ENCODE measurements at regions not wholly inside any gene's neighbourhood (a gene's known extent, or its start where the extent isn't known, plus 50 kb on each side); places are given as distances from the start of the nearest gene placed in this dataset.

GRCh38 chr15:47218295-47218694 lies 499.0 kb upstream of the SEMA6D start:
- no peak overlapping the region for H3K27ac Mint-ChIP-seq
- H4K5ac ChIP-seq (ENCODE audit: insufficient read length, low read depth, low read length) = no peak overlapping the region
- H2BK20ac ChIP-seq (ENCODE audit: low read depth, low read length, poor library complexity, severe bottlenecking) = no peak overlapping the region
- no peak overlapping the region for H2BK12ac ChIP-seq (ENCODE audit: insufficient read length, low read depth, low read length)
- no peak overlapping the region for H3K9ac ChIP-seq (ENCODE audit: extremely low read depth, insufficient read length, low read length)
- H3K18ac ChIP-seq (ENCODE audit: insufficient read length, low read depth, low read length) = no peak overlapping the region
- H3K9me3 ChIP-seq (ENCODE audit: control insufficient read depth, low read depth, low read length) = no peaks in the 10 kb centered on the region
- no peak overlapping the region for H4K91ac ChIP-seq (ENCODE audit: insufficient read length, low read depth, low read length)
- no peaks in the 10 kb centered on the region for H3K79me1 ChIP-seq (ENCODE audit: insufficient read depth, low read depth, low read length, poor library complexity, severe bottlenecking)
- H3T11ph ChIP-seq (ENCODE audit: low read length) = no peak overlapping the region
- no peak overlapping the region for H3K56ac ChIP-seq (ENCODE audit: insufficient read length, low read depth, low read length)
- no CpG with 5 or more reads among the region's 1 CpG for WGBS (ENCODE audit: extremely low coverage, insufficient read length, low lambda C conversion rate)
- no peak for DNase-seq
- no peak overlapping the region for H2BK15ac ChIP-seq (ENCODE audit: low read depth, low read length)
- no peak overlapping the region for H3K4me2 ChIP-seq (ENCODE audit: insufficient read depth, insufficient read length, low read length)
- no peak for TF ChIP-seq CTCF (conservative IDR thresholded peaks at IDR 0.05)
- H3K23me2 ChIP-seq (ENCODE audit: insufficient read length, low read depth, low read length, poor library complexity, severe bottlenecking) = no peaks in the 10 kb centered on the region
- no peak overlapping the region for H2BK120ac ChIP-seq (ENCODE audit: low read depth, low read length, poor library complexity, severe bottlenecking)
- H3K4me3 Mint-ChIP-seq = no peak overlapping the region
- peaks cover 0 to 3% of the 10 kb centered on the region in 2 experiments; a peak in 1 of 4 replicates for H3K4me1 Mint-ChIP-seq
- no peaks in the 10 kb centered on the region for H3K9me3 Mint-ChIP-seq
- no peaks in the 10 kb centered on the region; a peak in 1 of 7 replicates for H3K36me3 Mint-ChIP-seq (ENCODE audit: insufficient read depth in 1 of 3, low read depth in 3 of 3)
- no peak overlapping the region for H3K14ac ChIP-seq (ENCODE audit: insufficient read depth, low read length)
- no peak overlapping the region for H3K27ac ChIP-seq (ENCODE audit: insufficient read length, low read depth, low read length)
- H3K4me1 ChIP-seq (ENCODE audit: insufficient read depth, low read length) = no peaks in the 10 kb centered on the region
- no peaks in the 10 kb centered on the region for H3K27me3 Mint-ChIP-seq (ENCODE audit: low read depth)
- H4K8ac ChIP-seq (replicated peaks; ENCODE audit: insufficient read length, low read depth, low read length) = no peak overlapping the region
- H3K79me2 ChIP-seq (ENCODE audit: insufficient read depth, low read length) = no peaks in the 10 kb centered on the region
- no peak overlapping the region for H3K23ac ChIP-seq (ENCODE audit: insufficient read length, low read depth, low read length)
- H3K4ac ChIP-seq (ENCODE audit: low read depth, low read length) = no peak overlapping the region
- no peak overlapping the region for H2BK5ac ChIP-seq (ENCODE audit: insufficient read length, low read length)
- no peaks in the 10 kb centered on the region for H3K27me3 ChIP-seq (ENCODE audit: insufficient read depth, low read length)
- no peak overlapping the region for H2AFZ ChIP-seq (ENCODE audit: low read length)
- H2AK5ac ChIP-seq (ENCODE audit: insufficient read length, low read length) = no peak overlapping the region
- no peaks in the 10 kb centered on the region for H4K20me1 ChIP-seq (ENCODE audit: control insufficient read depth, insufficient read depth, insufficient read length)

Measured in H9 (cell line).